ENCODE measurements at regions not wholly inside any gene's neighbourhood (a gene's known extent, or its start where the extent isn't known, plus 50 kb on each side); places are given as distances from the start of the nearest gene placed in this dataset.
"Not testable (repeated sequence)": the region's sequence is repeated elsewhere in the genome, so short reads cannot be mapped to it uniquely, and the experiment has no call there.

DNA sequence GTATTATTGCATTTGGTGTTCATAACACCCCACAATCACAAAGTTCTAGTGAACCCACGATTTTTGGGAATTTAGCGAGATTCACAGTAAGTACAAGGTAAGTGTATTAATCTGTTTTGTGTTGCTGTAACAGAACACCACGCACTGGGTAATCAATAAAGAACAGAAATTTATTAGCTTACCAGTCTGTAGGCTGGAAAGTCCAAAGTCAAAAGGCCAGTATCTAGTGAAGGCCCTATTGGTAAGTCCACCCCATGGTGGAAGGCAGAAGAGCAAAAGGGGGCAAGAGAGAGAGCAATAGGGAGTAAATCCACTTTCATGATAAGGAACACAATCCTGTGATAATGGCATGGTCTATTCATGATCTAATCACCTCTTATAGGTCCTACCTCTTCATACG lies 190.3 kb upstream of the KCNMB2 start:
- Histone ChIP-seq H3K4me1 (ENCODE audit: low read length) (no peaks in the 10 kb centered on the region), H3K36me3 (replicated peaks; ENCODE audit: insufficient read depth, low read length) (no peaks in the 10 kb centered on the region), H4K20me1 (ENCODE audit: insufficient read depth, low read length) (no peaks in the 10 kb centered on the region), H2AFZ (ENCODE audit: low read length) (no peak overlapping the region), H3K4me3 (ENCODE audit: low read length) (no peak overlapping the region), H3K27ac (ENCODE audit: low read length) (no peak overlapping the region), H3K79me2 (ENCODE audit: low read length) (no peaks in the 10 kb centered on the region), H3K4me2 (ENCODE audit: low read depth, low read length) (no peak overlapping the region), H3F3A (ENCODE audit: insufficient read depth, low read length) (no peaks in the 10 kb centered on the region), H3K9me2 (replicated peaks; ENCODE audit: insufficient read depth, low read length) (no peaks in the 10 kb centered on the region), H3K9me3 (replicated peaks; ENCODE audit: insufficient read depth, low read length) (no peaks in the 10 kb centered on the region), H3K9ac (ENCODE audit: low read length) (no peak overlapping the region), H3K27me3 (replicated peaks; ENCODE audit: insufficient read depth, low read length) (no peaks in the 10 kb centered on the region)
- no peak for DNase-seq
- TF ChIP-seq EZH2 (optimal IDR thresholded peaks at IDR 0.05; ENCODE audit: low read depth, low read length): no peak
- TF ChIP-seq, protein P1, sequence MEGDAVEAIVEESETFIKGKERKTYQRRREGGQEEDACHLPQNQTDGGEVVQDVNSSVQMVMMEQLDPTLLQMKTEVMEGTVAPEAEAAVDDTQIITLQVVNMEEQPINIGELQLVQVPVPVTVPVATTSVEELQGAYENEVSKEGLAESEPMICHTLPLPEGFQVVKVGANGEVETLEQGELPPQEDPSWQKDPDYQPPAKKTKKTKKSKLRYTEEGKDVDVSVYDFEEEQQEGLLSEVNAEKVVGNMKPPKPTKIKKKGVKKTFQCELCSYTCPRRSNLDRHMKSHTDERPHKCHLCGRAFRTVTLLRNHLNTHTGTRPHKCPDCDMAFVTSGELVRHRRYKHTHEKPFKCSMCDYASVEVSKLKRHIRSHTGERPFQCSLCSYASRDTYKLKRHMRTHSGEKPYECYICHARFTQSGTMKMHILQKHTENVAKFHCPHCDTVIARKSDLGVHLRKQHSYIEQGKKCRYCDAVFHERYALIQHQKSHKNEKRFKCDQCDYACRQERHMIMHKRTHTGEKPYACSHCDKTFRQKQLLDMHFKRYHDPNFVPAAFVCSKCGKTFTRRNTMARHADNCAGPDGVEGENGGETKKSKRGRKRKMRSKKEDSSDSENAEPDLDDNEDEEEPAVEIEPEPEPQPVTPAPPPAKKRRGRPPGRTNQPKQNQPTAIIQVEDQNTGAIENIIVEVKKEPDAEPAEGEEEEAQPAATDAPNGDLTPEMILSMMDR (IDR thresholded peaks at IDR 0.05; ENCODE audit: low read length): no peak
- TF ChIP-seq EZH2phosphoT487 (IDR thresholded peaks at IDR 0.05; ENCODE audit: low read length): no peak

DNA sequence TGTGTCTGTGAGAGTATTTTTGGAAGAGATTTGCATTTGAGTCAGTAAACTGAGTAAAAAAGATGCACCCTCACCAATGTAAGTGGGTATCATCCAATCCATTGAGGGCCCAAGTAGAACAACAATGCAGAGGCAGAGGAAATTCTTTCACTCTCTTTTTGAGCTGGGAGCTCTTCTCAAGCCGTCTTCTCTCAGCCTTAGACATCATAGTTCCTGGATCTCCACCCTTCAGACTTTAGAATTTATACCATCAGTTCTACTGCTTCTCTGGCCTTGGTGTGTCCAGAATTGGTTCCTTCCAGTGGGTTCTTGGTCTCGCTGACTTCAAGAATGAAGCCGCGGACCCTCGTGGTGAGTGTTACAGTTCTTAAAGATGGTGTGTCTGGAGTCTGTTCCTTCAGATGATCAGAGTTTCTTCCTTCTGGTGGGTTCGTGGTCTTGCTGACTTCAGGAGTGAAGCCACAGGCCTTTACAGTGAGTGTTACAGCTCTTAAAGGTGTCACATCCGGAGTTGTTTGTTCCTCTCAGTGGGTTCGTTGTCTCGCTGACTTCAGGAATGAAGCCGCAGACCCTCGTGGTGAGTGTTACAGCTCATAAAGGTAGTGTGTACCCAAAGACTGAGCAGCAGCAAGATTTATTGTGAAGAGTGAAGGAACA lies 187.5 kb upstream of the KCNMB2 start:
- H3F3A ChIP-seq (ENCODE audit: insufficient read depth, low read length); H3K27ac ChIP-seq (ENCODE audit: low read length); H3K9me2 ChIP-seq (replicated peaks; ENCODE audit: insufficient read depth, low read length); H2AFZ ChIP-seq (ENCODE audit: low read length); DNase-seq; H3K4me3 ChIP-seq (ENCODE audit: low read length); H3K9me3 ChIP-seq (replicated peaks; ENCODE audit: insufficient read depth, low read length); H3K9ac ChIP-seq (ENCODE audit: low read length); H4K20me1 ChIP-seq (ENCODE audit: insufficient read depth, low read length); H3K4me2 ChIP-seq (ENCODE audit: low read depth, low read length); H3K36me3 ChIP-seq (replicated peaks; ENCODE audit: insufficient read depth, low read length); H3K79me2 ChIP-seq (ENCODE audit: low read length); H3K27me3 ChIP-seq (replicated peaks; ENCODE audit: insufficient read depth, low read length); H3K4me1 ChIP-seq (ENCODE audit: low read length): not testable (repeated sequence)

DNA sequence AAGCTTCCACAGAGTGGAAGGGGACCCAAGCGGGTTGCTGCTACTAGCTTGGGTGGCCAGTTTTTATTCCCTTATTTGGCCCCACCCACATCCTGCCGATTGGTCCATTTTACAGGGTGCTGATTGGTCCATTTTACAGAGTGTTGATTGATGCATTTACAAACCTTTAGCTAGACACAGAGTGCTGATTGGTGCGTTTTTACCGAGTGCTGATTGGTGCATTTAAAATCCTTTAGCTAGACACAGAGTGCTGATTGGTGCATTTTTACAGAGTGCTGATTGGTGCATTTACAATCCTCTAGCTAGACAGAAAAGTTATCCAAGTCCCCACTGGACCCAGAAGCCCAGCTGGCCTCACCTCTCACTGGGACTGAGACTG lies 187.0 kb upstream of the KCNMB2 start:
- H3K79me2 ChIP-seq (ENCODE audit: low read length); H3K4me2 ChIP-seq (ENCODE audit: low read depth, low read length); H3K9me3 ChIP-seq (replicated peaks; ENCODE audit: insufficient read depth, low read length); DNase-seq; H3K36me3 ChIP-seq (replicated peaks; ENCODE audit: insufficient read depth, low read length); H3F3A ChIP-seq (ENCODE audit: insufficient read depth, low read length); H3K9me2 ChIP-seq (replicated peaks; ENCODE audit: insufficient read depth, low read length); H3K9ac ChIP-seq (ENCODE audit: low read length); H2AFZ ChIP-seq (ENCODE audit: low read length); H3K27ac ChIP-seq (ENCODE audit: low read length); H3K4me3 ChIP-seq (ENCODE audit: low read length); H3K27me3 ChIP-seq (replicated peaks; ENCODE audit: insufficient read depth, low read length); H3K4me1 ChIP-seq (ENCODE audit: low read length); H4K20me1 ChIP-seq (ENCODE audit: insufficient read depth, low read length): not testable (repeated sequence)

DNA sequence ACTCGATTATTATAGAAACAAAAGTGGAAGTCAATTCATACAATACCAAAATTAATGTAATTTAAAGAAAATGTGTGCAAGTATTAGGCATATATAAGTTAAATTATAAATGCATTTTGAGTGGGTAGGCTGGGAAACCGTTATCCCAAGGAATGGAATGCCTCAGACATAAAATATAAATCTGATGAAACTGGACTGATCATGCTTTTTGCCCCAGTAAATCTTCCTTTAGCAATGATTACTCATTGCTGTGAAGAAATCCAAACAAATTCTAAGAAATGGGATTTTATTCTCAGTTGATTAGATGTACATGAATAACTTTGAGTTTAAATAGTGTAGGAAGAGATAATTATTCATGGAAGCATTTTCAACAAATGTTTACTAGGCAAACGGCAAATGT lies 185.5 kb upstream of the KCNMB2 start:
- Histone ChIP-seq H2AFZ (ENCODE audit: low read length) (no peak overlapping the region), H3K79me2 (ENCODE audit: low read length) (no peaks in the 10 kb centered on the region), H3F3A (ENCODE audit: insufficient read depth, low read length) (no peaks in the 10 kb centered on the region), H4K20me1 (ENCODE audit: insufficient read depth, low read length) (no peaks in the 10 kb centered on the region), H3K27me3 (replicated peaks; ENCODE audit: insufficient read depth, low read length) (no peaks in the 10 kb centered on the region), H3K9ac (ENCODE audit: low read length) (no peak overlapping the region), H3K27ac (ENCODE audit: low read length) (no peak overlapping the region), H3K9me3 (replicated peaks; ENCODE audit: insufficient read depth, low read length) (no peaks in the 10 kb centered on the region), H3K4me1 (ENCODE audit: low read length) (no peaks in the 10 kb centered on the region), H3K9me2 (replicated peaks; ENCODE audit: insufficient read depth, low read length) (no peaks in the 10 kb centered on the region), H3K36me3 (replicated peaks; ENCODE audit: insufficient read depth, low read length) (no peaks in the 10 kb centered on the region), H3K4me3 (ENCODE audit: low read length) (no peak overlapping the region), H3K4me2 (ENCODE audit: low read depth, low read length) (no peak overlapping the region)
- TF ChIP-seq EZH2phosphoT487 (IDR thresholded peaks at IDR 0.05; ENCODE audit: low read length): no peak
- TF ChIP-seq, protein P1 (IDR thresholded peaks at IDR 0.05; ENCODE audit: low read length): no peak
- no peak for TF ChIP-seq EZH2 (optimal IDR thresholded peaks at IDR 0.05; ENCODE audit: low read depth, low read length)
- DNase-seq: no peak

All from MM.1S (cell line).